Testis (tissue), 2 donors: ENCODE measurements at regions not wholly inside any gene's neighbourhood (a gene's known extent, or its start where the extent isn't known, plus 50 kb on each side); places are given as distances from the start of the nearest gene placed in this dataset.

ENCODE experiments used
- CTCF ChIP-seq, 3 experiments: fragments of 450-650 bp in 2 of 3; fragments of 200-600 bp in 1 of 3; sonication (generic) in 1 of 3; IDR thresholded peaks; one replicate each; pipeline ENCODE4 v1.5.1; 2016 to 2019; ENCODE audit warnings: antibody characterized with exemption in 3 of 3, mild to moderate bottlenecking in 2 of 3, moderate library complexity in 1 of 3
- POLR2A ChIP-seq: fragments of 450-650 bp; IDR thresholded peaks from one replicate; pipeline ENCODE4 v1.6.1; 2017; ENCODE audit warnings: antibody characterized with exemption, mild to moderate bottlenecking, moderate library complexity

- TF ChIP-seq POLR2A (no peak), CTCF (IDR thresholded peaks at IDR 0.05) (no peak)
Observed at GRCh38 chr1:201595381-201595780, 56.5 kb downstream of the NAV1 start.
